OCI-LY1 (cell line): ENCODE measurements at regions not wholly inside any gene's neighbourhood (a gene's known extent, or its start where the extent isn't known, plus 50 kb on each side); places are given as distances from the start of the nearest gene placed in this dataset.

Experiments
- H2AFZ ChIP-seq: fragments of 200-600 bp; sonication (generic), shearing (Covaris generic); 2 replicates; pipeline ENCODE4 v1.6.0; 2014; ENCODE audit warnings: antibody characterized with exemption, mild to moderate bottlenecking, low read length
- H3F3A ChIP-seq: fragments of 200-600 bp; sonication (generic), shearing (Covaris generic); 2 replicates; pipeline ENCODE4 v1.6.0; 2014; ENCODE audit warnings: mild to moderate bottlenecking, antibody characterized with exemption, low read length, moderate library complexity; ENCODE audit not compliant: insufficient read depth
- H3K27ac ChIP-seq: fragments of 200-600 bp; sonication (generic); 2 replicates; pipeline ENCODE4 v1.5.1; 2014; ENCODE audit warnings: low read length, mixed run types, mild to moderate bottlenecking, low read depth; ENCODE audit not compliant: poor library complexity, severe bottlenecking
- H3K27me3 ChIP-seq: fragments of 200-600 bp; sonication (generic); 2 replicates; pipeline ENCODE4 v1.6.0; 2014; ENCODE audit warnings: antibody characterized with exemption, mild to moderate bottlenecking, low read length, moderate library complexity; ENCODE audit not compliant: insufficient read depth
- H3K36me3 ChIP-seq: fragments of 200-600 bp; sonication (generic); 2 replicates; pipeline ENCODE4 v1.6.1; 2014; ENCODE audit warnings: mild to moderate bottlenecking, antibody characterized with exemption, low read length, moderate library complexity, mixed read lengths; ENCODE audit not compliant: insufficient read depth
- H3K4me1 ChIP-seq: fragments of 200-600 bp; sonication (generic); 2 replicates; pipeline ENCODE4 v1.5.1; 2014; ENCODE audit warnings: mild to moderate bottlenecking, low read length, moderate library complexity; ENCODE audit not compliant: insufficient read depth, severe bottlenecking
- H3K4me2 ChIP-seq: fragments of 200-600 bp; sonication (generic), shearing (Covaris generic); 2 replicates; pipeline ENCODE4 v1.6.1; 2014; ENCODE audit warnings: low read length
- H3K4me3 ChIP-seq: fragments of 200-600 bp; sonication (generic); 2 replicates; pipeline ENCODE4 v1.5.1; 2014; ENCODE audit warnings: low read length, low read depth, mild to moderate bottlenecking, mixed read lengths; ENCODE audit not compliant: poor library complexity, severe bottlenecking
- H3K79me2 ChIP-seq: fragments of 200-600 bp; shearing (Covaris generic); 2 replicates; pipeline ENCODE4 v1.6.1; 2016; ENCODE audit warnings: mixed run types, low read length, mixed read lengths; ENCODE audit not compliant: insufficient read depth
- H3K9ac ChIP-seq: fragments of 200-600 bp; sonication (generic), shearing (Covaris generic); 2 replicates; pipeline ENCODE4 v1.6.1; 2014; ENCODE audit warnings: mild to moderate bottlenecking, low read length, mixed read lengths
- H3K9me2 ChIP-seq: fragments of 200-600 bp; sonication (generic), shearing (Covaris generic); 2 replicates; pipeline ENCODE4 v1.6.1; 2014; ENCODE audit warnings: low read depth, mild to moderate bottlenecking, low read length, mixed read lengths
- H3K9me3 ChIP-seq: fragments of 200-600 bp; shearing (Covaris generic); 2 replicates; pipeline ENCODE4 v1.6.1; 2014; ENCODE audit warnings: low read length, mixed read lengths
- H4K20me1 ChIP-seq: fragments of 200-600 bp; sonication (generic), shearing (Covaris generic); 2 replicates; pipeline ENCODE4 v1.6.0; 2016; ENCODE audit warnings: mild to moderate bottlenecking, low read length; ENCODE audit not compliant: insufficient read depth
- EZH2 ChIP-seq: fragments of 200-600 bp; sonication (generic), shearing (Covaris generic); IDR thresholded peaks from 2 replicates; pipeline ENCODE4 v1.8.0; 2017; ENCODE audit warnings: borderline replicate concordance, mixed run types, mild to moderate bottlenecking, antibody characterized with exemption, low read length, moderate library complexity, mixed read lengths
- TF ChIP-seq, protein P1 (sequence below): fragments of 200-600 bp; sonication (generic), shearing (Covaris generic); IDR thresholded peaks from 2 replicates; pipeline ENCODE4 v1.5.1; 2017; ENCODE audit warnings: mild to moderate bottlenecking, antibody characterized with exemption, low read length, moderate library complexity, mixed read lengths

DNA sequence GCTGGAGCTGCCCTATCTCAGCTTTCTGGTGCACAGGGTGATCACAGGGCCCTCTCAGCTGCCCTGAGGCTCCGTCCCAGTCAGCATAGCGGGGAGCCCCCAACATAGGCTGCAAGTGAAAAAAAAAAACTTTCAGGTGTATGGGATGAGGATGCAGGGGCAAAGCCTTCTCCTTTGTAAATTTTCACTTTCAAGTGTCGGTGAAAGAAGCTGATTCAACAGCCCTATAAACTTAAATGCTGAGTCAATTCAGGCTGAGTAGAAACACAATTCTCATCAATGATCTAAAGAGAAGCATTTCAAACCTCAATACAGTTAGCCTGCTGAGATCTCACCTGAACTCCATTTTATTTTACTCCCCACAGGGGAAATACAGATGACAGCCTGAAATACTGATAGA is 171.2 kb downstream of the SEC16B start:
- no peaks in the 10 kb centered on the region for H3K9me2 ChIP-seq
- no peak overlapping the region for H3K4me2 ChIP-seq
- H3K9ac ChIP-seq = no peak overlapping the region
- H3K27me3 ChIP-seq = no peaks in the 10 kb centered on the region
- H3K79me2 ChIP-seq = no peaks in the 10 kb centered on the region
- H3K4me1 ChIP-seq = no peaks in the 10 kb centered on the region
- no peak overlapping the region for H3K4me3 ChIP-seq
- TF ChIP-seq, protein P1, sequence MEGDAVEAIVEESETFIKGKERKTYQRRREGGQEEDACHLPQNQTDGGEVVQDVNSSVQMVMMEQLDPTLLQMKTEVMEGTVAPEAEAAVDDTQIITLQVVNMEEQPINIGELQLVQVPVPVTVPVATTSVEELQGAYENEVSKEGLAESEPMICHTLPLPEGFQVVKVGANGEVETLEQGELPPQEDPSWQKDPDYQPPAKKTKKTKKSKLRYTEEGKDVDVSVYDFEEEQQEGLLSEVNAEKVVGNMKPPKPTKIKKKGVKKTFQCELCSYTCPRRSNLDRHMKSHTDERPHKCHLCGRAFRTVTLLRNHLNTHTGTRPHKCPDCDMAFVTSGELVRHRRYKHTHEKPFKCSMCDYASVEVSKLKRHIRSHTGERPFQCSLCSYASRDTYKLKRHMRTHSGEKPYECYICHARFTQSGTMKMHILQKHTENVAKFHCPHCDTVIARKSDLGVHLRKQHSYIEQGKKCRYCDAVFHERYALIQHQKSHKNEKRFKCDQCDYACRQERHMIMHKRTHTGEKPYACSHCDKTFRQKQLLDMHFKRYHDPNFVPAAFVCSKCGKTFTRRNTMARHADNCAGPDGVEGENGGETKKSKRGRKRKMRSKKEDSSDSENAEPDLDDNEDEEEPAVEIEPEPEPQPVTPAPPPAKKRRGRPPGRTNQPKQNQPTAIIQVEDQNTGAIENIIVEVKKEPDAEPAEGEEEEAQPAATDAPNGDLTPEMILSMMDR = no peak
- no peak for TF ChIP-seq EZH2
- no peaks in the 10 kb centered on the region for H3F3A ChIP-seq
- H3K9me3 ChIP-seq = no peaks in the 10 kb centered on the region
- H3K36me3 ChIP-seq = no peaks in the 10 kb centered on the region
- no peaks in the 10 kb centered on the region for H4K20me1 ChIP-seq
- H3K27ac ChIP-seq = no peak overlapping the region
- no peak overlapping the region for H2AFZ ChIP-seq

DNA sequence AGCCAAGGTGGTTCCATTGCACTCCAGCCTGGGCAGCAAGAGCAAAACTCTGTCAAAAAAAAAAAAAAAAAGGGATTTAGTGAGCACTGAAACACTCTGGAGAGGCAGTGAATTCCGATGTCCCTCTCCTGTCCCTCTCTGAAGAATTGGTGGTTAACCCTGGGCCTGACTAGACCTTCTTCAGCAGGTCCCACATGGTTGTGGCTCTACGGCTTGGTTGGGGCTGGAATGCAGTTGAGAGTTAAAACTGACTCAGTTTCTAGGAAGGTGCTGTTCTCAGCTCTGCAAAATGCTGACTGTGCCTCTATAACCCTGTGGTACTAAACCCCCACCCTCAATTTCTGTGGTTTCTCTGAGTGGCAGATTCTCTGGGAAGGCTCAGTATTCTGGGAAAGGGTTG is 173.3 kb downstream of the SEC16B start:
- H3K9me2 ChIP-seq = no peaks in the 10 kb centered on the region
- H3K27ac ChIP-seq = no peak overlapping the region
- no peaks in the 10 kb centered on the region for H3K9me3 ChIP-seq
- H3K36me3 ChIP-seq = no peaks in the 10 kb centered on the region
- H2AFZ ChIP-seq = no peak overlapping the region
- H3K9ac ChIP-seq = no peak overlapping the region
- no peaks in the 10 kb centered on the region for H3K4me1 ChIP-seq
- H3K27me3 ChIP-seq = no peaks in the 10 kb centered on the region
- H3K4me2 ChIP-seq = no peak overlapping the region
- no peaks in the 10 kb centered on the region for H3F3A ChIP-seq
- no peaks in the 10 kb centered on the region for H4K20me1 ChIP-seq
- no peaks in the 10 kb centered on the region for H3K79me2 ChIP-seq
- H3K4me3 ChIP-seq = no peak overlapping the region
- TF ChIP-seq, protein P1 = no peak
- no peak for TF ChIP-seq EZH2

DNA sequence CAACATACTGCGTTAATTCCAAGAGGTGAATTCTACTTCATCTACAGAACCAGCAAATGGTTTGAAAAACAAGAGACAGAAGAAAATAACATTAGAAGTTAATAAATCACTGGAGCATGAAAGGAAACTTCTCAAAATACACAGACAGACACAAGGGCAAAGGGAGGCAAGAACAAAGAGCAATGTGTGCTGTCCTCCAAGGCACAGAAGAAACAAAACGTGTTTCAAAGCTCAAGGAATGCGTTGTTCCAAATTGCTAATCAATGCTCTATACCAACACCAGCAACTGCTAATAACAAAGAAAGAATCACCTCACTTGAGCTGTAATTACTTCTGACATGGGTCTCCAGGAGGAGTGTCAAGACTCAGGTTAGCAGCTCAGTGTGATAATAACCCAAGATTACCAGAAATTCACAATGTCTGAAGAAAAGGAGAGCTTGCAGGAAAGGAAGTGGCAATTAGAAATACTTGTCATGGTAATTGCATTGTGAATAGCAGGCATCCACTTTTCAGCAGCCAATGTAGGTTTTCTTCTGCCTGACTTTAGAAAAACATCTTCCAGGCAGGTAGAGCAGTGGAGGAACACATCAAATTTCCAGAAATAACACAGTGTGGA is 175.4 kb downstream of the SEC16B start:
- Histone ChIP-seq H3K4me3 (no peak overlapping the region), H3F3A (no peaks in the 10 kb centered on the region), H3K36me3 (no peaks in the 10 kb centered on the region), H3K79me2 (no peaks in the 10 kb centered on the region), H3K27me3 (no peaks in the 10 kb centered on the region), H2AFZ (no peak overlapping the region), H3K9me2 (no peaks in the 10 kb centered on the region), H4K20me1 (no peaks in the 10 kb centered on the region), H3K9ac (no peak overlapping the region), H3K27ac (no peak overlapping the region), H3K4me1 (no peaks in the 10 kb centered on the region), H3K9me3 (no peaks in the 10 kb centered on the region), H3K4me2 (no peak overlapping the region)
- TF ChIP-seq, protein P1 = no peak
- TF ChIP-seq EZH2 = no peak
